NT2/D1 (cell line): ENCODE measurements at regions not wholly inside any gene's neighbourhood (a gene's known extent, or its start where the extent isn't known, plus 50 kb on each side); places are given as distances from the start of the nearest gene placed in this dataset.

Experiments used
- SUZ12 ChIP-seq: IDR thresholded peaks from 2 replicates; pipeline ENCODE4 v1.6.1; 2011; ENCODE audit not compliant: insufficient read length, insufficient read depth; ENCODE audit errors: extremely low read depth
- YY1 ChIP-seq: IDR thresholded peaks from 2 replicates; pipeline ENCODE4 v1.6.1; 2011; ENCODE audit not compliant: insufficient read length, insufficient read depth
- ZNF274 ChIP-seq: IDR thresholded peaks from 2 replicates; pipeline ENCODE4 v1.6.1; 2011; ENCODE audit warnings: mild to moderate bottlenecking, low read depth, low read length

GRCh38 chr18:25886283-25886682, 204.1 kb downstream of the SS18 start:
- TF ChIP-seq ZNF274 (no peak), SUZ12 (no peak), YY1 (no peak)
